C1 segment of cervical spinal cord (tissue), 14 donors: ENCODE measurements at regions not wholly inside any gene's neighbourhood (a gene's known extent, or its start where the extent isn't known, plus 50 kb on each side); places are given as distances from the start of the nearest gene placed in this dataset.
A peak's percentile ranks its signal among the peaks of the same experiment; 100 is the strongest.
"Not testable (repeated sequence)": the region's sequence is repeated elsewhere in the genome, so short reads cannot be mapped to it uniquely, and the experiment has no call there.

ENCODE experiments used
- DNase-seq, 14 donors: peaks; one replicate each; lab custom pipeline; 2025; lab: John Stamatoyannopoulos, UW

DNA sequence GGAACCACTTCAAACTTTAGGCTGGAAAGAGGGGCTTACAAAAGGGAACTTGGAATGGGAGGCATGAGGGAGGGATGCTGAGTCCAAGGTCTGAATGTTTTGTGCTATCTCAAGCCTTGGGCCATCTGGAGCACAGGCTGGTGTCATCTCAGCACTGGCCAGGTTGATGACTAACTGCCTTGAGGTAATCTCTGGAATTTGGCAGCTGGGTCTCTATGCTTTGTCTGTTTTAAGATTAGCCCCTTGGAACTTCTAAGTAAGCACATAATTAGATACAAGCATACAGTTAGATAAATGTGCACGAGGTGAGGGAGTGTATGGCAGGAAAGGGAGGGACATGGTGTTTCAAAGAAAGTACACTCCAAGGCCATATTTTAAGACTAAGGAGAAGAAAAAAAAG lies 252.4 kb upstream of the CCDC54 start:
- DNase-seq: no peak

GRCh38 chr3:107128946-107129345 lies 248.3 kb upstream of the CCDC54 start:
- DNase-seq: no peak

DNA sequence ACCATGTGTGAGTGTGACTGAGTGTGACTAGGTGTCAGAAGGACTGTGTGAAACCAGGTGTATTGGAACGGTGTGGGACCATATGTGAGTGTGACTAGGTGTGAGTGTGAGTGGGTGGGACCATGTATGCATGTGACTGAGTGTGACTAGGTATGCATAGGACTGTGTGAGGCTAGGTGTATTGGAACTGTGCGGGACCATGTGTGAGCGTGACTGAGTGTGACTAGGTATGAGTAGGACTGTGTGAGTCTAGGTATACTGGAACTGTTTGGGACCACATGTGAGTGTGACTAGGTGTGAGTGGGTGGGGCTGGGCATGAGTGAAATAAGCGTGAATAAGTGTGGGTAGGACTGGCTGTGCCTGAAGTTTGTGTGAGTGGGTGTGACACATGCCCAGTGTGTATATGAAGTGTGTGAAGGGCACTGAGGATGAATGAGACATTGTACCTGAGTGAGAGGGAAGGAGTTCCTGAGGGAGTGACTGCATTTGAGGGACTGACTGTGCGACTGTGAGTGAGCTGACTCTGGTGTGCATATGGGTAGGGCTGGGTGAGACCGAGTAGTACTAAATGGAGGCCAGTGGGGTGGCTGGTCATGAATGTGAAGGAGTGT lies 247.0 kb upstream of the CCDC54 start:
- DNase-seq: no peak

- DNase-seq: no peak
Measured at GRCh38 chr3:107132674-107133073, 244.6 kb upstream of the CCDC54 start.

DNA sequence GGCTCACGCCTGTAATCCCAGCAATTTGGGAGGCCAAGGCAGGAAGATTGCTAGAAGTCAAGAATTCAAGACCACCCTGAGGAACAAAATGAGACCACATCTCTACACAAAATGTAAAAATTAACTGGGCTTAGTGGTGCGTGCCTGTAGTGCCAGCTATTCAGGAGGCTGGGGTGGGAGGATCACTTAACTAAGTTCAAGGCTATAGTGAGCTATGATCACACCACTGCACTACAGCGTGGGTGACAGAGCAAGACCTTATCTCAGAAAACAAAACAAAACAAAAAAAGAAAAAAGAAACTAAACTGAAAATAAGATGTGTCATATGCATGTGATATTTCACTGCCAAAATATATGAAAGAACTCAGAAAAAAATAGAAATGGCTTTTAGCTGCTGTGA lies 243.3 kb upstream of the CCDC54 start:
- no peak for DNase-seq

DNA sequence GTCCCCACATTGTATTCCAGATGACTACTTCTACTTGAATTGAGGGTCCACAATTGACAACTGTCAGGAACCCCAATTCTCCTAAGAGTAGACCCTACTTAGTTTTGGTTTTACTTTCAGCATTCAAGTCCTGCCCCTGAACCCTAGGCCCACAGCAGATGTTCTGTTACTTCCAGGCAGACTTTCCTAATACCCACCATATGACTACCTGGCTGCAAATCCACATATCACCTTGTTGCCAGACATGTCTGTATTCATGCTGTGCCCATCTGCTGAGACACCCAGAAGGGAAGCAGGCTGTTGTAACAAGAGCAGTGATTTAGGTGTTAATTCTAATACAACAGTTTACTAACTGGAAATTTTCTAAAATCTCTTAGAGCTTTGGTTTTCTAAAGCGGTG lies 235.1 kb upstream of the CCDC54 start:
- DNase-seq: peak in 1 of 14 donors; percentile 76

DNA sequence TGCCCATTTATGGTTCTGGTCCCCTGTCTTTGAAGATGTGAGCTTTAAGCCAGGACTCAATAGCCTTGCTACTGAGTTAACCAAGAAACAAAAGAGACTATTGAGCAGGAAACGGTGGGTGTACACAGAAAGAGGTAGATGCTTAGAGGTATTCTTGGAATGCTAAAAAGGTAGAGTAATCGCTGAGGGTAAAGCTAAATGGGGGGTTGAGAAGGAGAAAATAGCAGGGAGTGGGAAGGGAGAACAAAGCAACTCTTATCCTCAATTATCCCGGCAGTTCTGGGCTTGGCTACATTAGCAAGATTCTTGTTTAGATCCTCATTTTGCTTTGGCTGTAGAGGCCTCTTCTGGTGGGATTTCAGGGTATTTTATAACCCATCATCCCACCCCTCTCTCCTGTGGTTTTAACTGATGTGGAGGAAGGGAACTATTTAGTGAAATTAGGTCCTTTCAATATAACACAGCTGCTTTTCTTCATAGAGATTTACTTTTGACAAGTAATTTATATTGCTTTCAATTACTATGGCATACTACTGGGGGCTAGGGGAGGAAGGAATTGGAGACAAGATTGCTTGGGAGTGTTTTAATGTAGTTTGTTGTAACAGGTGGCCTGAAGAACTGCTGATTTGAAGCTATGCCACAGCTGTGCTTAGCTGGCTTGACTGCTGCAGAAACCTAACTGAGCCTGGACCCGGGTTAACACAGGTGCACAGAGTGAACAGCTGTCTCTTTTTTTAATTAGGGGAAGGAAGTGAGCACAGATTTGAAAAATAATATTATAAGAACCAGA lies 234.3 kb upstream of the CCDC54 start:
- DNase-seq: no peak

DNA sequence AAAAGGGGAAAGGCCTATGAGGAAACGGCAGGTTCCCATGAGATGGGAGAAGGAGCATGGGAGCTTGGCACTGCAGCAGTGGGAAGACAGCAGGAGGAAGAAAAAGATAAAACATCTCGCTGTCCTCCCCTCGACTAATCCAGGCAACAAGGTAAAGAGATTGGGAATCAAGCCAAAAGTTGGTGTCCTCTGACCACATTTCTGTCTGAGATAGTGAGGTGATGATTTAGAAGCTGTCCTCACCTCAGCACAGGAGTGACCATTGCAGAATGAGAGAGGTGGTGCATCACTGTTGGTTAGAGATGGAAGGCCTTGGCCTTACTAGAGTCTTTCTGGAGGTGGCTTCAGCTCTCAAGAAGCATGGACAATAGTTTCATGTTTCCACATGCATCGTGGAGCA lies 226.6 kb upstream of the CCDC54 start:
- no peak for DNase-seq

DNA sequence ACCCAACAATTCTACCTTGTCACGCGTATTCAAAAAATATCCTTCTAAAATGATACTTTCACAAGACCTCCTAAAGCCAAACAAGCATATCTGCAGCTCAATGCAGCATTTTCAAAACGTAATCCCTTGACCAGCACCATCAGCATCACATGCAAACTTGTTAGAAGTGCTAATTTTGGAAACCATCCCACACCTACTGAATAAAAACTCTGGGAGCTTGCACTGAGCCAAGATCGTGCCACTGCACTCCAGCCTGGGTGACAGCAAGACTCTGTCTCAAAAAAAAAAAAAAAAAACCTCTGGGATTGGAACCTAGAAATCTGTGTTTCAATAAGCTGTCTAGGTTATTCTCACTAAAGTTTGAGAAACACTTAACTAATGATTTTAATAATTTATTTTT lies 223.3 kb upstream of the CCDC54 start:
- no peak for DNase-seq

GRCh38 chr3:107172411-107172810 lies 204.8 kb upstream of the CCDC54 start:
- DNase-seq: no peak

DNA sequence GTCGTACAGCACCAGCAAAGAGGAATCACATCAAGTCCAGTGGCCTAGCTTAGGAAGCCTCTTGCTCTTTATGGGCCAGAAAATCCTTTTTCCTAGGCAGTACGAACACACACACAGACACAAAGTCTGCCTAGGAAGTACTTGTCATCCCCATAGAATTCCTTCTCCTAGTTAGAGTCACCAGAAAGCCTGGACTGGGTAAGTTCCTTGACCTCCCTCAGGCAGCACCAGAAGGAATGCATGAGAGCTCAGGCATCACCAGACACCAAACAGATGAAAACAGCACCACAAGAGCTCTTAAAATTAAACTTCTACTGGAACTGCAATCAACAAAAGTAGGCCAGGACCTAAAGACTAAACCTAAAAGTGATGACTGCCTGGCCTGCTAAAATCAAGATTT lies 192.9 kb upstream of the CCDC54 start:
- DNase-seq: no peak

- no peak for DNase-seq
Measured at GRCh38 chr3:107188262-107188661, 189.0 kb upstream of the CCDC54 start.

GRCh38 chr3:107189158-107189791 lies 188.0 kb upstream of the CCDC54 start:
- DNase-seq: no peak

- DNase-seq: no peak
Measured at GRCh38 chr3:107193116-107193515, 184.1 kb upstream of the CCDC54 start.

- peak in 7 of 14 donors; percentile 3 to 41 (median 25) for DNase-seq
Measured at GRCh38 chr3:107198581-107199181, 178.6 kb upstream of the CCDC54 start.

DNA sequence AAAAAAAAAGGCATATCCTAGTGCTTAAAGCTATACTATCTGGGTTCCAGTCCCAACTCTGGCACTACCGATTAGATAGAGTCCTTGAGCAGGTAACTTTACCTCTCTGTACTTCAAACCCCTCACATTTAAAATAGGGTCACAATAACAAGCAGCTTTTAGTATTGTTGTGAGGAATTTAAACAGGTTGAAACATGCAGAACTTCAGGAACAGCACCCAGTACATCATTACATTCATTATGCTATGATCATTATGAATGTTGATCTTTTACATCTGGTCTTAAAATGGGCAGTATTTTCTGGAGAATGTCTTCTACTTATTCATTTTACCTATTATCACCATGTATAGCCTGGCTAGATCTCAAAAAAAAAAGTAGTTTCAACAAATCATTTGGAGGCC lies 176.1 kb upstream of the CCDC54 start:
- no peak for DNase-seq

DNA sequence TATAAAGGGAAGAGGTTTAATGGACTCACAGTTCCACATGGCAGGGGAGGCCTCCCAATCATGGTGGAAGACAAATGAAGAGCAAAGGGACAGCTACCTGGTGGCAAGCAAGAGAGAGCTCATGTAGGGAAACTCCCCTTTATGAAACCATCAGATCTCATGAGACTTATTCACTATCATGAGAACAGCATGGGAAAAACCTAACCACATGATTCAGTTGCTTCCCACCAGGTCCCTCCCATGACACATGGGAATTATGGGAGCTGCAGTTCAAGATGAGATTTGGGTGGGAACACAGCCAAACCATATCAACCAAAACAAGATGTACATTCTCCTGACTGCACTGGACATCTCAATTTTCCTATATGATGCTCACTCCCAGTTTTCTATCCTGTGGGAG lies 174.4 kb upstream of the CCDC54 start:
- not testable (repeated sequence) for DNase-seq

- DNase-seq: no peak
Measured at GRCh38 chr3:107204121-107204520, 173.1 kb upstream of the CCDC54 start.

- no peak for DNase-seq
Measured at GRCh38 chr3:107205358-107205757, 171.9 kb upstream of the CCDC54 start.

DNA sequence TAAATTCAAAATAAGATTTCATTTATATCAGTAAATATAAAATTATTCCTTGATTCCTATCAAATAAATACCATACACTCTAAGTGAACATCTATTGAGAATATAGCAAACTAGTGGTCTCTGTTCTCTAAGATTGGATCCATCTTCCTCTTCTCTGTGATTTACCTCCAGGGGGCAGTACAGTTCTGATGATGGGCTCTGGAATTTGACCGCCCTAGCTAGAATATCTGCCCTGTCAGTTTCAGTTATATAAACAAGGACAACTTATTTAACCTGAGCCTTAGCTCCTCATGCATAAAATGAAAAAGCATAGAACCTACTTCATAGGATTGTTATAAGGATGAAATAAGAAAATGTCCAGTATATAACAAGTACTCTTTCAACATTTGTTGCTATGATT lies 171.1 kb upstream of the CCDC54 start:
- peak in 2 of 14 donors; percentile 6 to 26 for DNase-seq

DNA sequence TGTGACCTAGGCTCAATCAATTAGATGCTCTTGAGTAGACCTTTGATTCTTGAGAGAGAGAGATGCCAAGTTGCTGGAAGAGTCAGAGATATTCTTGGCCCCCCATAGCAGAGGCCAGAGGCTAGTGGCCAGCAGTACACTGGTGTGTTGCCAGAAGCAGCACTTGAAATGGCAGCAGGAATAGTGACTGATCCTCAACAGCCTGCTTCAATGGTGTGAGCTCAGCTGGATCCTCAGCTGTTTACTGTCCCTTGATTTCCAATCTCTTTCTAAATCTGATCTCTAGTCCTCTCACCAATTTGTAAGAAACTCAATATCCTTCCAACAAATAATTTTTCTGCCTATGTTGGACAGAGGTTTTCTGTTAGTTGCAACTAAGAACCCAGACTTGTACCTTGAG lies 170.3 kb upstream of the CCDC54 start:
- peak in 1 of 14 donors; percentile 10 for DNase-seq

- DNase-seq: peak in 7 of 14 donors; percentile 18 to 59 (median 22)
Measured at GRCh38 chr3:107208100-107208499, 169.1 kb upstream of the CCDC54 start.
